ENCODE measurements at regions not wholly inside any gene's neighbourhood (a gene's known extent, or its start where the extent isn't known, plus 50 kb on each side); places are given as distances from the start of the nearest gene placed in this dataset.

GRCh38 chr20:10109641-10110040 lies 74.9 kb downstream of the ANKEF1 start:
- DNase-seq (ENCODE audit: low spot score): no peak
- Histone ChIP-seq H3K27ac (no peak overlapping the region), H3K4me3 (no peak overlapping the region), H3K4me1 (no peaks in the 10 kb centered on the region), H3K36me3 (no peaks in the 10 kb centered on the region), H3K9me3 (peaks cover 0 to 7% of the 10 kb centered on the region in 2 donors), H3K27me3 (no peaks in the 10 kb centered on the region)
- TF ChIP-seq CTCF (IDR thresholded peaks at IDR 0.05): no peak

- no peak overlapping the region for H3K4me3 ChIP-seq
- no peak for TF ChIP-seq CTCF (IDR thresholded peaks at IDR 0.05)
- no peak for DNase-seq (ENCODE audit: low spot score)
- no peaks in the 10 kb centered on the region for H3K4me1 ChIP-seq
- no peak overlapping the region for H3K27ac ChIP-seq
- H3K9me3 ChIP-seq: peaks cover 0 to 7% of the 10 kb centered on the region in 2 donors
- H3K36me3 ChIP-seq: no peaks in the 10 kb centered on the region
- no peaks in the 10 kb centered on the region for H3K27me3 ChIP-seq
These were observed 75.4 kb downstream of the ANKEF1 start for GRCh38 chr20:10110151-10110550.

GRCh38 chr20:10111139-10111958 lies 76.6 kb downstream of the ANKEF1 start:
- no peak for TF ChIP-seq CTCF (IDR thresholded peaks at IDR 0.05)

GRCh38 chr20:10111959-10112250 lies 77.1 kb downstream of the ANKEF1 start:
- H3K27ac ChIP-seq: no peak overlapping the region
- H3K9me3 ChIP-seq: peaks cover 0 to 3% of the 10 kb centered on the region in 2 donors
- H3K36me3 ChIP-seq: no peaks in the 10 kb centered on the region
- DNase-seq (ENCODE audit: low spot score): no peak
- H3K4me3 ChIP-seq: no peak overlapping the region
- no peak for TF ChIP-seq CTCF (IDR thresholded peaks at IDR 0.05)
- no peaks in the 10 kb centered on the region for H3K4me1 ChIP-seq
- no peaks in the 10 kb centered on the region for H3K27me3 ChIP-seq

More at GRCh38 chr20:10111139-10111958, 76.6 kb downstream of the ANKEF1 start:
- no peaks in the 10 kb centered on the region for H3K27me3 ChIP-seq
- DNase-seq (ENCODE audit: low spot score): no peak
- no peak overlapping the region for H3K4me3 ChIP-seq
- no peaks in the 10 kb centered on the region for H3K36me3 ChIP-seq
- peaks cover 0 to 7% of the 10 kb centered on the region in 2 donors for H3K9me3 ChIP-seq
- H3K27ac ChIP-seq: no peak overlapping the region
- H3K4me1 ChIP-seq: no peaks in the 10 kb centered on the region

- H3K9me3 ChIP-seq: no peaks in the 10 kb centered on the region
- H3K27ac ChIP-seq: no peak overlapping the region
- H3K27me3 ChIP-seq: no peaks in the 10 kb centered on the region
- no peaks in the 10 kb centered on the region for H3K36me3 ChIP-seq
- DNase-seq (ENCODE audit: low spot score): no peak
- H3K4me3 ChIP-seq: no peak overlapping the region
- no peak for TF ChIP-seq CTCF (IDR thresholded peaks at IDR 0.05)
- H3K4me1 ChIP-seq: no peaks in the 10 kb centered on the region
These were observed 79.0 kb downstream of the ANKEF1 start for GRCh38 chr20:10113746-10114145.

GRCh38 chr20:10114598-10114997 lies 79.8 kb downstream of the ANKEF1 start:
- Histone ChIP-seq H3K4me1 (no peaks in the 10 kb centered on the region), H3K36me3 (no peaks in the 10 kb centered on the region), H3K27ac (no peak overlapping the region), H3K27me3 (no peaks in the 10 kb centered on the region), H3K9me3 (no peaks in the 10 kb centered on the region), H3K4me3 (no peak overlapping the region)
- TF ChIP-seq CTCF (IDR thresholded peaks at IDR 0.05): no peak
- no peak for DNase-seq (ENCODE audit: low spot score)

Measured in right atrium auricular region (tissue), 2 donors.